HG03095 (cell line): ENCODE measurements at regions not wholly inside any gene's neighbourhood (a gene's known extent, or its start where the extent isn't known, plus 50 kb on each side); places are given as distances from the start of the nearest gene placed in this dataset.

Experiments
- ATAC-seq: cut with Tn5 transposase; IDR thresholded peaks from one replicate; pipeline ENCODE4 v1.9.1; 2021; ENCODE audit warnings: moderate library complexity; ENCODE audit not compliant: unreplicated experiment

DNA sequence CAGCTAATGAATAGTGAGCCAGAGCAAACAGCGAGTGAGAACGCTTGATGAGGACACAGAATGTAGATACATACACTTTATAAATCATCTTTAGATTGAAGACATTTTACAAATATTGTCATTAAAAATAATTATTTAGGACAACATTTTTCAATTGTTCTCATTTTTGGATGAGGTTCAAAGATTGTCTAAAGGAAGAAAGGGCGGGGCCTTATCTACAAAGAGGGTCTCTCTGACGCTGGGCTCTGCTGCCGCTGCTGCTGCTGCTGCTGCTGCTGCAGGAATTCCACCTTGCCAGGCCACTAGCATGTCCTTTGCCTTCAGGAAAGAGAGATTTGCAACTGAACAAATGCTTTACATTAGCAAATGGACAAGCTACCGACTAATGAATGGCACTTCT, 220.7 kb upstream of the TMEM161B start:
- no peak for ATAC-seq

DNA sequence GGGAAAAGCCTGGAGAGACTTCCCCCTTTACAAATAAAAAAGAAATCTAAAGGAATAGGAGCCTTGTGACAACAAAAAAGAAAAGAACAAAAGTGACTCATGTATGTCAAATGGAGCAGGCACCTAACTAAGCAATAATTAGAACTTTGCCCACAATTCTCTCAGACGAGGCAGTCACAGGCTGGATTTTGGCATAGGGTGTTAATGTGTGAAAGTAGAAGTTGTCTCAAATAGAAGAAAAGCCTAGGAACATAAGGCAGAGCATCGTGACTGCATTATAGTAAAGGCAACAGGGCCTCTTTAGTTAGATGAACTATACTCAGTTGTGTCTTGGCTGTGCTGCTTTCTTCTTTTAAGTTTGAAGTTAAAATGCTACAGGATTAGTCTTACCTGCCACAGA, 219.9 kb upstream of the TMEM161B start:
- ATAC-seq: no peak

DNA sequence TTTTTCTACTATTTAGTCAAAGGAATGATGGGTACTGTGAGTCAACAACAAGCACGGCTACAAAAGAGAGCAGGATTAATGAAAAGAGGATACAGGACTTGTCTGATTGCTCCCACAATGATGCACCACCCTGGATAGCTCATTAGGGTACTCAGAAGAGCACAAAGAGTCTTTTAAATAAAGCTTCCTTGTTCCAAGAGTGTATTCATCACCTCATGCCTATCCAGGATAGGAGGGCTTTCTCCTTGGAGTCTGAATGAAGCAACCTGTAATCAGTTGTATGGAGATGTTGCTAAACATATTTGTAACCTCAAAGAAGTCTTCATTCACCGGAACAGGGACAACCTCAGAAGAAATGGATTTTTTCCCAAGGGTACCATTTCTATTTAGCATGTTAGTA, 219.5 kb upstream of the TMEM161B start:
- ATAC-seq: no peak

DNA sequence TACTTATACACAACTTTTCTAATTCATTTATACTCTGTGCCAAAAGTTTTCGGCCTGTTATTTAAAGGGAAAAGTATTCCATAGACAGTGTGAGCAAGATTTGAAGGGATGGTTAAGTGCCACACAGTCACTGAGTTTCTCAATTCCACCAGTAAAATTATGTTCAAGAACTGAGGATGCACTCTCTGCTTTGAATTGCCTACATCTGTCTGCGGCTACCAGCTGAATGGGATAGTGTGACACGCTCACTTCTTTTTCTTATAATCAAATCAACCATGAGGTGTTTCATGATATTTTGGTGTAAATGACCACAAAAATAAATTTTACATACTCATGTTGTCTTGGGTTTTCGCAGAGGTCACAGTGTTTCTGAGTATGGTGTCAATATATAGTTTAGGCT, 218.4 kb upstream of the TMEM161B start:
- no peak for ATAC-seq

DNA sequence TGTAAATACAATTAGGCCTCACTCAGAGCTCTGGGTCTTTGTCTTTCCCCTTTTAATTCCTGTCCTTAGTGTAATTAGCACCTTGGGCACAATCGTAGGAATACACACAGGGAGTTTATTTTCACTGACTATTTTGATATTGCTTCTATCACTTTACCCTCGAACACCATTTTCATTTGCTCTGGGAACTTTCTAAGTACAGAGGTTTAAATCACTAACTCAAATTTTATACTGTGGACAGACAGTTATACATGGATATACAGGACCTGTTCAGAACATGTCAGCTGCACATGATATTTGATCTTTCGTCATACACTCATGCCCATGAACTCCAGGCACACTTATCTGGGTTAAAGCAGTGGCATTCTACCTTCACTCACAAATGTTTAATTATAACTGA, 217.8 kb upstream of the TMEM161B start:
- ATAC-seq: no peak

DNA sequence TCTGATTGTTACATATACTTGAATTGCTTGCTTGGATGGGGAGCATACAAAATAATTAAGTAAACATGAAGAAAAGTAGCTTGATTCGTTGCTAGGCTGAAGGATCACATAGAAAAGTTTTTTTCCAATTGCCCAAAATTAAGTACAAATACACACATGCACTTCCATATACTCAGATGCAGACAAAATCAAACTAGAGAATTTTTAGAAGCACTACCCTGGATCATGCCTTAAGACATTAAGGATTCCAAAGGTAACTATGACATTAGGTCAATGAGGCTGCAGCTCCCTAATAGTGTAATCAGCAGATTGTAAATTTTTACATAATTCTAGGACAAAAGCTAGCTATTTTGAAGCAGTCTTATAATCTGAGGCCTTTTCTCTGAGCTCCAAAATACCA, 216.9 kb upstream of the TMEM161B start:
- no peak for ATAC-seq

DNA sequence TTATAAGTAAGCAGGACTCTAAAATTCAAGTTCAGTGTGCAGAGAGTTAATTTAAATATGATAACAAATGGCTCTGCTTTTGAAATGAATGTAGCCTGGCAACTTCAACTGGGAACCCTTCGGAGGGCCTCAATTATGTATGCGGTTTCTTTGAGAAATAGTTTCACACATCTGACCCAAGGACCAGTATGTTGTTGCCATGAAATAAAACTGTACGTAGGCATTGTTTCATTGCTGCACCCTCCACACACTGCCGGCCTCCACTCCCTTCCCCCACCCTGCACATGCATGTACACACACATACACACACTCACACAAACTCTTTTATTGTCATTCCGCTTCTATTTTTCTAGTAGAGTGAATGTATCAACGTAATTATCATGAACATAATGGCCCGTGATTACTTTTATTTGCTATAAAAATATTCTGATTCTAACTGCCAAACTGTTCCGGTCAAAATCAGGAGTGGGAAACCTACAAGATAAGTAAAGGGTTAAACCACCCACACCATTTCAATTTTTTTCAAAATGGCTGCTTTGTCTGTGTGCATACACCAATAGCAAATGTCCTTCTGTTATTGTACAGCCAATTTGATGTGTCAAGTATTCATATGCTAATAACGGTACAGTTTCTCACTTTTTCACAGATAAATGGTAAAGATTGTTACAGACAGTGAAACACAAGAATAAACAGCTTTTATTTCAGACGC, 215.5 kb upstream of the TMEM161B start:
- ATAC-seq: no peak

DNA sequence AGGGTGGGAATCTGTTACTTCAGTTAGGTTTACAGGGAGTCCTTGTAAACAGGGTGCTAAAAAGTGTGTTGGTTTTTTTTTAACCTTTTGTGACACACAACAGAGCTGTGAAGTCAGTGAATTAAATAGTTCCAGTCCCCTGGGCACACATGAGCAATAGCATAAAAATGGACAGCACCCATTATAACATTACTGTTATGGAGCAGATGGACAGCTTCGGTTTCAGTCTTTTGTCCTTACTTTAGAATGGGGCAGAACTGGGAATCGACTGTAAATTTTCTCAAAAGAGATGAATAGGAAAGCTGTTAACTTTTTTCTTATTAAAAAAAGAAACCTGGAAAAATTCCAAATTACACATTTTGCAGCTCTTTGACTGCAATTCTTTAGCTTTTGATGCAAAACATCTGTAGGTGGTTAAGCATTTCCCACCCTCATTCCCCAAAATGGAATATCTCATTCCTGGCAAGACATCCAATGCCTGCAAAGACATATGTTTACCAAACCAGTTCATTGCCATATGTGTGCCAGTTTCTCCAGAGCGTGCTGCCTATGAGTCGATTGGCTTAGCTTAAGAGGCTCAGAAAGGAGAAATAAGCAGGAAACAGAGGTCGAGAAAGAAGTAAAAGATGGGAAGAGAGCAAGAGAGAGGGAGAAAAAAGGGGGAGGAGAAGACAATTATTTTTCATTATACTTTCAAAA, 212.3 kb upstream of the TMEM161B start:
- ATAC-seq: no peak

DNA sequence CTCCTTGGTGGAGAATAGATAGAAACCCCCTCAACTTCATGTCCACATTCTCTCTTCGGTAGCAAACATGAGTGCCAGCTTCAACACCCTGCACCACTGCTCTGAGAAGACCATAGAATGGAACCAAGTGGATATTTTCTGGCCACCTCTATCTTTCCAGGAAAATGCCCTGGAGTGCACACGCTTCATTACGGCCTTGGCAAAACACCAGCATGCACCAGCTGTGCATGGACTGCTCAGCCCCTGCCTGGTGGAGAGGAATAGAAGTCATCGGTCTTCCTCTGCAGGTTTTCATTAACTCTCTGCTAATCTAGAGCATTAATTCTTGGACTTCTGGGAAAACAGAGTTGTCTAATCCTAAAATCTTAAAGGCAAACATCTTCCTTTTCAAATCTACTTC, 211.6 kb upstream of the TMEM161B start:
- no peak for ATAC-seq

DNA sequence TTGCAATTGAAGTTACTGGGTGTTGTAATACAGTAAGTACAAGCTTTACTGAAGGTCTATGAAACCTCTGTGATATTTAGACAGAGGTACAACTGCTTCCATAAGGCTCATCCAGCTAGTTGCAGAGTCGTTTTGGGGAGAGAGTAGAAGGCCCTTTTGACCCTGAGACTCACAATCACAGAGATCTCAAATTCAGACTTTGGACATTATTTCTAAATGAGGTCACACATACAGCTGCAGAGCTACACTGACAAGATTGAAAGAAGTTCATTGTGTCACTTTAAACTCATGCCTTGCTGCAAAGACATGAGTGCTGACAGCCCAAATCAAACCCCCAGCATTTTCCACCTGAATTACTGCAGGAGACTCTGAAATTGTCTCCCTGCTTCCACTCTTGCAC, 205.9 kb upstream of the TMEM161B start:
- ATAC-seq: no peak

DNA sequence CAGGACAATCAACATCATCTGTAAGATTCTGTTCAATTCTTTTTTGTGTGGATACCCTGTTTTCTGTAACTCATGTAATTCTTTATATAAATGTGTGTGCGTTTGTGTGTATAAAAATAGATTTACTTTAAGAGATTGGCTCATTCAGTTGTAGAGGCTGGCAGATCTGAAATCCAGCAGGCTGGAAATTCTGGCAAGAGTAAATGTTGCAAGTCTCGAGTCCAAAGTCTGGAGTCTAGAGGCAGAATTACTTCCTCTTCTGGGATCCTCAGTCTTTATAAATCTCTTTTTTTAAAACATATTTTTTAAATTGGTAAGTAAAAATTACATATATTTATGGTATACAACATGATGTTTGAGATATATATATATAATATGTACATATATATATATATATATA, 202.1 kb upstream of the TMEM161B start:
- no peak for ATAC-seq

DNA sequence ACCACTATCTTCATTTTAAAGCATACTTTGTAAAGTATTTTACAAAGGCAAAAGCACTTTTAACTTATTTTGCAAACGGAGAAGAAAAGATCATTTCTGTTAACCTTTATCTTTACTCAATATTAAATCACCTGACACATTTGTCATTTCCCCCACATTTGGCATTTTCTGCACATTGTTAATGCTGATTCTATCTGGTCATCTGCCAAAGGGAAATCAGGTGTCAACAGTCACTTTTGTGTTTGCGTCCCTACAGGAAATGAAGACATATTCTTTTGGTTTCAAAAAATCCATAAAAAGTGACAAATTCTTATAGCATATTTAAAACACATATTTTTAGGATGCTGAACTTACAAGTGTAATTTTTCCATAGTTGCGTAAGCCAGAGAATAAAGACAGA, 191.3 kb upstream of the TMEM161B start:
- ATAC-seq: no peak

DNA sequence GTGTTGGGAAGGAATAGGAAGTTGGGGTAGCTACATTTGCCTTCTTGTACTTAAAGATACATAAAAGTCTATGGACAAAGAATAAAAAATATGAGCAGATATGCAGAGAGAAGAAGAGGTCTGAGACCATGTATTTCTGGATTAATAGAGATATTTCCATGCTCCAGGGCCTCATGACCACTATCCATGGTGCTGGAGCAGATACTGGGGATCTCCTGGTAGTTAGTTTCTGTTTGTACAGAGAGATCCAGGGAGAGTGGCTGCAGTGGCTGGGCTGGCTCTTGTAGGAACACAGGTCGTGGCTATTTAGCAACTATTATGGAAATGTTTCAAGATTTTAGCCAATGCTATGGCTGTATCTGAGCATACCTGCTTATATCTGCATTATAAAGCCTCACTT, 184.2 kb upstream of the TMEM161B start:
- no peak for ATAC-seq

DNA sequence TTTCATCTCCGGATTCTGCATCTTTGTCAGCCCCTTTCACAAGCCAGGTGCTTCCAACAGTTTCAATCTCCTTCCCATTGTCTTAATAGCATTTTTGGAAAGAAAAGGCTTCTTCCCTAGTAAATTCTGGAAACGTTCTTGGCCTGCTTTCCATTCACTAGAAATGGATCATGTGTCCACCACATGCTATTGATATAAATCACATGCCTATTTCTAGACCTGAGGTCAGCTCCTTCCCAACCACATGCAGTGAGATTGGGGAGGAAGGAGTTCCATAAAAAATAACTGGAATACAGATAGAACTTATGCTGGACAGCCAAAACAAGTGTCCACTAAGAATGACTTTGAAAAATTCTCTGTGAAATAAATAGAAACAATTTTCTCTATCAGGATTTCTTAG, 181.6 kb upstream of the TMEM161B start:
- ATAC-seq: no peak

DNA sequence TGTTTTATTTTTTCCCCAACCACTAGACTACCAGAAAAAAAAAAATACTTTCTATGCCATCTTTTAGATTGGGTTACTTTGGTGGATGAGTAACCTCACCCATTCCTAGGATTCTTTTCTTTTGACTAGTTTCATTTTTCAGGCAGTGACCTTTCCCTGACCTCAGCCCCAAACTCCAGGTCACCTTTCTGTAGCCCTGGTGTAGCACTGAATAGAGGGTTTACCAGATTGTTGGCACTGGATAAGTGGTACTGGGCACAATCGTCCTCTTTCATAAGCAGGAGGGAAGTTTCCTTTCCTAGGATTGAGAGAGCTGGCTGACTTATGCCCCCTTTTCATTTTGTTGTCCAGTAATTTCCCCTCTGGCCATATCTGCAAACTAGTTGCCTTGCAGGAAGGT, 169.4 kb upstream of the TMEM161B start:
- ATAC-seq: no peak

DNA sequence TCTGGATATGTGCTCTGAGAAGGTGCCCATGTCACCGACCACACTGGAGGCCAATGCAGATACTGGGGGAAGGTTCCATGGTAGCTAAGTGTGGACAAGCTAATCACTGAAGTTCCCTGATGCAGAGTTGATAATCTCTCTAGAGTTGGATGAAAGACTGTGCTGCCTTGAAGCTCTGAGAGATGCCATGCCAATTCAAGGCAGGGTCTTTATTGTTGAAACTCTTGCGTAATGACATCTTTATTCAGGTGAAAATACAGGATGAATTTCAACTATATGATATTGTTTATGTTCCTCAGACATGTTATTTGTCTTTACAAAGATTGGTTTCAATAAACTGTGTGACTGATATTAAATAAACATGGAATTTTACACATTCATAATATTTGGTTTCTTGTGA, 167.6 kb upstream of the TMEM161B start:
- no peak for ATAC-seq

DNA sequence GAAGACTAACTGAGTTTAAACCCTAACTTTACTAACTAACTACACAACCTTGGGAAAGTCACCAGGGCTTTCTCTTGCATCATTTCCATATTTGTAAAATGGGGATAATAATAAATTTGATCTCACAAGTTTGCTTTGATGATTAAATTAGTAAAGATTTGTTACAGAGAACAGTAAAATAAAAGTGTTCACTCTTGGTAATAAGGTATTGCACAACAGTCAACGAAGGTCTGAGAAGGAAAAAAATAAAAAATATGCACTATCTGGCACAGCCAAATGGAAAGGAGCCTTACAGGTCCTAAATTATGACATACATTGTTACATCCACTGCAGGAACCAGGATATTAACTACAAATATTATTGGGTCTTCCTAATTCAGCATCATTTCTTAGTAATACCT, 160.0 kb upstream of the TMEM161B start:
- no peak for ATAC-seq

DNA sequence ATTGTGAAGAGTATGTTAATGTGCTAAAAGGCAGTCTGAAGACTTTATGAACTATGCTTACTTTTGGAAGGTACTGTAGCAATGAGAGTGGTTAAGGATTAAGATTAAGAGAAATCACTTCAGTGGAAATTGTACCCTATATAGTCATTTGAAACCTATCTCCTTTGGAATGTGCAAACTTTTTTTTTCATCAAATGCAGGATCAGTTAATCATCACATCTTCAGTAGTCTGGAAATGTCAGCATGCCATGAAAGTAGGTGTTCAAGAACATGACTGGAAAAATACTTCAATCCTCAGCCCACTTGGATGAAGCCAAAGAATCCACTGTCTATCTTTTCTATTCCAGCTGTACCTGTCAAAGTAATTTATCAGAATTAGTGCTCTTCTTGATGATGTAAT, 157.8 kb upstream of the TMEM161B start:
- ATAC-seq: no peak

DNA sequence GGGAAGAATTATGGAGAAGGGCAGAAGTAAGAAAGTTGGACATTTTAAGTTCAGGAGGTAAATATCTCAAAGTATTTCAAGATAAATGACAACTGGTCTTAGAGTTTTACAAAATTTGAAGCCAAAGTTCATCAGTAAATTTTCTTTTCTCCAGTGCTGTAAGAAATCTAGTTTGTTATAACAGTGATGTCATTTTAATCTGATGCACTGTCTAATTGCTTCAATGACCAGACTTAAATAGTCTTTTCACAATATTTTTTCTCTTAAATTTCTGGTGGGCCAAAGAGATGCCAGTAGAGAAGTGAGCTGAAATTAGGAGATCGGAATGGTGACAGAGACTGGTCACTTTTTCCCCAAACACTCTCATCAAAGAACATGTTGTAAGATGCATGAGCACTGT, 156.5 kb upstream of the TMEM161B start:
- ATAC-seq: no peak

DNA sequence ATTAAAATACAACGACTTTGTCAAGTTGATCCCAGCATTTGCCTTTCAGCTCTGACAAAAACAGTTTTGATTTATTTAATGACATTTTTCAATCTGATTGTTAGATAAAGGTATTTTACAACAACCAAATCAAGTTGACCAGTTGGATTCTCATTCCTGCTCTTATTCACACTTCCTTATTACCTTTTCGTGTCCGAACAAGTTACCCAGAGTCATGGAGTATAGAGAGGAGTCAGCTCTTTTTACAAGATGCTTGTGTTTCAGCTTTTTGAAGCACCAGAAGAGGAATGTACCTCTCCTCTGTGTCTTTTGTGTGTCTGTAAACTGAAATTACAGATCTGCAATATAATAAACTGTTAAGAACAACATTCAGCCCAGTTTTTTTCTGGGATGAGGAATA, 151.3 kb upstream of the TMEM161B start:
- ATAC-seq: no peak

DNA sequence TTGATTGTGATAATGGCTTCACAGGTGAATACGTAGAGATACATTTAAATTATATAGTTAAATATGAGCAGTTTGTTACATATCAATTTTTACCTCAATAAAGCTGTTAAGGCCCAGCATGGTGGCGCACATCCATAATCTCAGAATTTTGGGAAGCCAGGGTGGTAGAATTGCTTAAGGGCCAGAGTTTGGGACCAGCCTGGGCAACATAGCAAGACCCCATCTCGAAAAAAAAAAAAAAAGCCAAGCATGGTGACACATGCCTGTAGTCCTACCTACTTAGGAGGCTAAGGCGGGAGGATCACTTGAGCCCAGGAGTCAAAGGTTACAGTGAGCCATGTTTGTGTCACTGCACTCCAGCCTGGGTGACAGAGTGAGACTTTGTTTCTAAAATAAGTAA, 138.7 kb upstream of the TMEM161B start:
- ATAC-seq: no peak

DNA sequence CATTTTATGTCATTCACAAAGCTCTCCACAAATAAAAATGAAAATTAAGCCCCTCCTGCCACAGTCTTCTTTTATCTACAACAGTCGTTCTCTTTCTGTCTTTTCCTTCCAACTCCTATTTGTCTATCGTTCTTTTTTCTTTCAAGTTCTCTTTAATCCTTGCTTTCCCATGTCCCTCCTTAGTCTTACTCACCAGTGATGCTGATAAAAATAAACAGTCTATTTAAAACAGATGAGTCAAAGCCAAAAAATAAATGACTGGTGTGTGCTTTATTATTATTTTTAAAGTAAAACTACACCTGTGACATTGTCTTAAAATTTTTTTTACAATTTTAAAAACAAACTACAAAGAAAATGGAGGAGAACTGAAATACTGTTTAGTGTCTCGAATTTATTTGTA, 137.1 kb upstream of the TMEM161B start:
- no peak for ATAC-seq

DNA sequence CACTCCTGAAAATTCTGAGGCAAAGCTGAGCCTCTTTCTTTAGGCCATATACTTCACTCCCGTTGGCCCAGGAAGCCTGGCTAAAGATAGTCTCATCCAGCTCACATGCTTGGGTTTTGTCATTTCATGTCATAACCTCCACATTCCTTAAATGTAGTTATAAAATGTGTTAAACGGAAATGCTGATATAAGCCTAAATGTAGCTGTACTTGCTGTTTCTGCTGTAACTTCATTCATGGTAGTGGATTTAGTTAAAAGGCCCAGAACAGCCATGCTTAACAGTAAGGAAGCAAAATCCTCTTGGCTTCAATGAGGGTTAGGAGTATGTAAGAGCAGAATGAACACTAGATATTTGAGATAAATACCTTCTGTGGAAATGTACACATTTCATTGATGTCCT, 135.8 kb upstream of the TMEM161B start:
- ATAC-seq: no peak
